ENCODE measurements at regions not wholly inside any gene's neighbourhood (a gene's known extent, or its start where the extent isn't known, plus 50 kb on each side); places are given as distances from the start of the nearest gene placed in this dataset.

- no peak for TF ChIP-seq GABPA (IDR thresholded peaks at IDR 0.05 in 1 of 2, conservative IDR thresholded peaks at IDR 0.05 in 1 of 2)
- H3K27ac ChIP-seq (ENCODE audit: low read depth in 1 of 2, low read length in 2 of 2), result no peak overlapping the region
- H3K27me3 ChIP-seq (ENCODE audit: control insufficient read depth in 4 of 4, insufficient read depth in 4 of 4, low read length in 3 of 4), result peaks cover 0 to 3% (median 0%) of the 10 kb centered on the region in 4 donors
- H3K4me3 ChIP-seq (ENCODE audit: low read depth in 1 of 3, low read length in 3 of 3), result no peak overlapping the region
- no peaks in the 10 kb centered on the region for H3K4me1 ChIP-seq (ENCODE audit: control insufficient read depth in 4 of 4, insufficient read depth in 4 of 4, low read length in 3 of 4)
- no peaks in the 10 kb centered on the region for H3K9me3 ChIP-seq (ENCODE audit: control insufficient read depth in 4 of 4, low read length in 3 of 4)
- H3K9ac ChIP-seq (ENCODE audit: low read depth in 1 of 2, low read length in 2 of 2), result no peak overlapping the region
- no peaks in the 10 kb centered on the region for H3K36me3 ChIP-seq (ENCODE audit: control insufficient read depth in 4 of 4, insufficient read depth in 3 of 4, low read depth in 1 of 4, low read length in 3 of 4)
- no peak for DNase-seq (ENCODE audit: low spot score)
- WGBS, result 72% methylated on average over 1 of the region's 1 CpG
These were observed 69.0 kb upstream of the PCDH9 start for GRCh38 chr13:67299072-67299635.

DNA sequence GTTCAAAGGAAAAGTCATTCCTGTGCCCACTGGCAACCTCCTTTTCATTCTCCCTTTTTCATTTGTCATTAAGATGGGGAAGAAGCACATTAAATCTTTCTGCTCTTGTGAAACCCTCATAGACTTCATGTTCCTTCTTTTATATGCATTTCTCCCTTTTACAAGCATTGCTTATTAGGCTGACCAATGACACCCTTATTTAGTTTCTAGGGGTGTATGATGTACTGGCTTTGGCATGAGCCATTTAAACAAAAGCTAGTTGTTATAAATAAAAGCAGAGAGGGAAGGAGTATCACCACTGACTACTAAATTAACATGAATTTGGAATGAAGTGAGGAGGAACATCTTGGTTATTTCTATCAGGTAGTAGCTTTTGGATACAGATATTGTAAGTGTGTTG, 68.2 kb upstream of the PCDH9 start:
- Histone ChIP-seq H3K4me3 (ENCODE audit: low read depth in 1 of 3, low read length in 3 of 3) (no peak overlapping the region), H3K9me3 (ENCODE audit: control insufficient read depth in 4 of 4, low read length in 3 of 4) (no peaks in the 10 kb centered on the region), H3K27me3 (ENCODE audit: control insufficient read depth in 4 of 4, insufficient read depth in 4 of 4, low read length in 3 of 4) (peaks cover 0 to 3% (median 0%) of the 10 kb centered on the region in 4 donors), H3K4me1 (ENCODE audit: control insufficient read depth in 4 of 4, insufficient read depth in 4 of 4, low read length in 3 of 4) (no peaks in the 10 kb centered on the region), H3K27ac (ENCODE audit: low read depth in 1 of 2, low read length in 2 of 2) (no peak overlapping the region), H3K9ac (ENCODE audit: low read depth in 1 of 2, low read length in 2 of 2) (no peak overlapping the region), H3K36me3 (ENCODE audit: control insufficient read depth in 4 of 4, insufficient read depth in 3 of 4, low read depth in 1 of 4, low read length in 3 of 4) (no peaks in the 10 kb centered on the region)
- DNase-seq (ENCODE audit: low spot score), result no peak
- TF ChIP-seq HNF4A (conservative IDR thresholded peaks at IDR 0.05) (no peak), CTCF (IDR thresholded peaks at IDR 0.05; ENCODE audit: low read depth, low read length, missing input control) (no peak)

- no peaks in the 10 kb centered on the region for H3K4me1 ChIP-seq (ENCODE audit: control insufficient read depth in 4 of 4, insufficient read depth in 4 of 4, low read length in 3 of 4)
- no peaks in the 10 kb centered on the region for H3K36me3 ChIP-seq (ENCODE audit: control insufficient read depth in 4 of 4, insufficient read depth in 3 of 4, low read depth in 1 of 4, low read length in 3 of 4)
- no peak for DNase-seq (ENCODE audit: low spot score)
- H3K9ac ChIP-seq (ENCODE audit: low read depth in 1 of 2, low read length in 2 of 2), result no peak overlapping the region
- H3K9me3 ChIP-seq (ENCODE audit: control insufficient read depth in 4 of 4, low read length in 3 of 4), result no peaks in the 10 kb centered on the region
- H3K4me3 ChIP-seq (ENCODE audit: low read depth in 1 of 3, low read length in 3 of 3), result no peak overlapping the region
- H3K27ac ChIP-seq (ENCODE audit: low read depth in 1 of 2, low read length in 2 of 2), result no peak overlapping the region
- no peak for TF ChIP-seq EGR1 (IDR thresholded peaks at IDR 0.05; ENCODE audit: low read depth in 2 of 2)
- peaks cover 0 to 3% (median 0%) of the 10 kb centered on the region in 4 donors for H3K27me3 ChIP-seq (ENCODE audit: control insufficient read depth in 4 of 4, insufficient read depth in 4 of 4, low read length in 3 of 4)
- 77% methylated on average over 2 of the region's 2 CpGs for WGBS
These were observed 66.4 kb upstream of the PCDH9 start for GRCh38 chr13:67296511-67296910.

DNA sequence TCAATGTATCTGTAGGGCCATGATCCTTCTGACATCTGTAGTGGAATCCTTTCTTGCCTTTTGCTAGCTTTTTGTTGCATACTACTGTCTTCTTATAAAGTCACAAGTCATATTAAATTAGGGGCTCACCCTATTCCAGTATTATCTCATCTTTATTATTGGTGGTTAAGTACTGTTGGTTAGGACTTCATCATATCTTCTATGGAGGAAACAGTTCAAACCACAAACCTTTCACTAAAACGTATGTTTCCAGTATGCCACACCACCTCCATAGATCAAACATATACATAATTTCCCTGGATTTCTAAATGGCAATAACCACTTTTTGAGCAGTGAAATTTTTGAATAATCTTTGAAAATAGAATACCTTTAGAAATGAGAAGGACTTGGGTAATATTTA, 62.8 kb upstream of the PCDH9 start:
- Histone ChIP-seq H3K4me1 (ENCODE audit: control insufficient read depth in 4 of 4, insufficient read depth in 4 of 4, low read length in 3 of 4) (no peaks in the 10 kb centered on the region), H3K4me3 (ENCODE audit: low read depth in 1 of 3, low read length in 3 of 3) (no peak overlapping the region), H3K9ac (ENCODE audit: low read depth in 1 of 2, low read length in 2 of 2) (no peak overlapping the region), H3K36me3 (ENCODE audit: control insufficient read depth in 4 of 4, insufficient read depth in 3 of 4, low read depth in 1 of 4, low read length in 3 of 4) (no peaks in the 10 kb centered on the region), H3K27ac (ENCODE audit: low read depth in 1 of 2, low read length in 2 of 2) (no peak overlapping the region), H3K27me3 (ENCODE audit: control insufficient read depth in 4 of 4, insufficient read depth in 4 of 4, low read length in 3 of 4) (peaks cover 0 to 3% (median 2%) of the 10 kb centered on the region in 4 donors), H3K9me3 (ENCODE audit: control insufficient read depth in 4 of 4, low read length in 3 of 4) (no peaks in the 10 kb centered on the region)
- DNase-seq (ENCODE audit: low spot score), result no peak
- WGBS, result 55% methylated on average over 1 of the region's 1 CpG
- TF ChIP-seq, protein P1, sequence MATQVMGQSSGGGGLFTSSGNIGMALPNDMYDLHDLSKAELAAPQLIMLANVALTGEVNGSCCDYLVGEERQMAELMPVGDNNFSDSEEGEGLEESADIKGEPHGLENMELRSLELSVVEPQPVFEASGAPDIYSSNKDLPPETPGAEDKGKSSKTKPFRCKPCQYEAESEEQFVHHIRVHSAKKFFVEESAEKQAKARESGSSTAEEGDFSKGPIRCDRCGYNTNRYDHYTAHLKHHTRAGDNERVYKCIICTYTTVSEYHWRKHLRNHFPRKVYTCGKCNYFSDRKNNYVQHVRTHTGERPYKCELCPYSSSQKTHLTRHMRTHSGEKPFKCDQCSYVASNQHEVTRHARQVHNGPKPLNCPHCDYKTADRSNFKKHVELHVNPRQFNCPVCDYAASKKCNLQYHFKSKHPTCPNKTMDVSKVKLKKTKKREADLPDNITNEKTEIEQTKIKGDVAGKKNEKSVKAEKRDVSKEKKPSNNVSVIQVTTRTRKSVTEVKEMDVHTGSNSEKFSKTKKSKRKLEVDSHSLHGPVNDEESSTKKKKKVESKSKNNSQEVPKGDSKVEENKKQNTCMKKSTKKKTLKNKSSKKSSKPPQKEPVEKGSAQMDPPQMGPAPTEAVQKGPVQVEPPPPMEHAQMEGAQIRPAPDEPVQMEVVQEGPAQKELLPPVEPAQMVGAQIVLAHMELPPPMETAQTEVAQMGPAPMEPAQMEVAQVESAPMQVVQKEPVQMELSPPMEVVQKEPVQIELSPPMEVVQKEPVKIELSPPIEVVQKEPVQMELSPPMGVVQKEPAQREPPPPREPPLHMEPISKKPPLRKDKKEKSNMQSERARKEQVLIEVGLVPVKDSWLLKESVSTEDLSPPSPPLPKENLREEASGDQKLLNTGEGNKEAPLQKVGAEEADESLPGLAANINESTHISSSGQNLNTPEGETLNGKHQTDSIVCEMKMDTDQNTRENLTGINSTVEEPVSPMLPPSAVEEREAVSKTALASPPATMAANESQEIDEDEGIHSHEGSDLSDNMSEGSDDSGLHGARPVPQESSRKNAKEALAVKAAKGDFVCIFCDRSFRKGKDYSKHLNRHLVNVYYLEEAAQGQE (IDR thresholded peaks at IDR 0.05), result no peak
- no peak for TF ChIP-seq RXRA (IDR thresholded peaks at IDR 0.05)
- no peak for TF ChIP-seq FOXA1 (IDR thresholded peaks at IDR 0.05)
- no peak for TF ChIP-seq HNF4A (conservative IDR thresholded peaks at IDR 0.05)
- TF ChIP-seq, protein P2, sequence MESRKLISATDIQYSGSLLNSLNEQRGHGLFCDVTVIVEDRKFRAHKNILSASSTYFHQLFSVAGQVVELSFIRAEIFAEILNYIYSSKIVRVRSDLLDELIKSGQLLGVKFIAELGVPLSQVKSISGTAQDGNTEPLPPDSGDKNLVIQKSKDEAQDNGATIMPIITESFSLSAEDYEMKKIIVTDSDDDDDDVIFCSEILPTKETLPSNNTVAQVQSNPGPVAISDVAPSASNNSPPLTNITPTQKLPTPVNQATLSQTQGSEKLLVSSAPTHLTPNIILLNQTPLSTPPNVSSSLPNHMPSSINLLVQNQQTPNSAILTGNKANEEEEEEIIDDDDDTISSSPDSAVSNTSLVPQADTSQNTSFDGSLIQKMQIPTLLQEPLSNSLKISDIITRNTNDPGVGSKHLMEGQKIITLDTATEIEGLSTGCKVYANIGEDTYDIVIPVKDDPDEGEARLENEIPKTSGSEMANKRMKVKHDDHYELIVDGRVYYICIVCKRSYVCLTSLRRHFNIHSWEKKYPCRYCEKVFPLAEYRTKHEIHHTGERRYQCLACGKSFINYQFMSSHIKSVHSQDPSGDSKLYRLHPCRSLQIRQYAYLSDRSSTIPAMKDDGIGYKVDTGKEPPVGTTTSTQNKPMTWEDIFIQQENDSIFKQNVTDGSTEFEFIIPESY (IDR thresholded peaks at IDR 0.05), result no peak
- TF ChIP-seq, protein P3, sequence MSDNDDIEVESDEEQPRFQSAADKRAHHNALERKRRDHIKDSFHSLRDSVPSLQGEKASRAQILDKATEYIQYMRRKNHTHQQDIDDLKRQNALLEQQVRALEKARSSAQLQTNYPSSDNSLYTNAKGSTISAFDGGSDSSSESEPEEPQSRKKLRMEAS (IDR thresholded peaks at IDR 0.05), result no peak
- TF ChIP-seq EGR1 (IDR thresholded peaks at IDR 0.05; ENCODE audit: low read depth in 2 of 2), result no peak
- TF ChIP-seq SP1 (IDR thresholded peaks at IDR 0.05), result no peak
- TF ChIP-seq TAF1 (conservative IDR thresholded peaks at IDR 0.05), result no peak
- no peak for TF ChIP-seq JUND (IDR thresholded peaks at IDR 0.05)
- TF ChIP-seq, protein P4, sequence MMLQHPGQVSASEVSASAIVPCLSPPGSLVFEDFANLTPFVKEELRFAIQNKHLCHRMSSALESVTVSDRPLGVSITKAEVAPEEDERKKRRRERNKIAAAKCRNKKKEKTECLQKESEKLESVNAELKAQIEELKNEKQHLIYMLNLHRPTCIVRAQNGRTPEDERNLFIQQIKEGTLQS (IDR thresholded peaks at IDR 0.05), result no peak
- TF ChIP-seq YY1 (IDR thresholded peaks at IDR 0.05), result no peak
- no peak for TF ChIP-seq FOXA2 (IDR thresholded peaks at IDR 0.05)
